ENCODE measurements at regions not wholly inside any gene's neighbourhood (a gene's known extent, or its start where the extent isn't known, plus 50 kb on each side); places are given as distances from the start of the nearest gene placed in this dataset.

DNA sequence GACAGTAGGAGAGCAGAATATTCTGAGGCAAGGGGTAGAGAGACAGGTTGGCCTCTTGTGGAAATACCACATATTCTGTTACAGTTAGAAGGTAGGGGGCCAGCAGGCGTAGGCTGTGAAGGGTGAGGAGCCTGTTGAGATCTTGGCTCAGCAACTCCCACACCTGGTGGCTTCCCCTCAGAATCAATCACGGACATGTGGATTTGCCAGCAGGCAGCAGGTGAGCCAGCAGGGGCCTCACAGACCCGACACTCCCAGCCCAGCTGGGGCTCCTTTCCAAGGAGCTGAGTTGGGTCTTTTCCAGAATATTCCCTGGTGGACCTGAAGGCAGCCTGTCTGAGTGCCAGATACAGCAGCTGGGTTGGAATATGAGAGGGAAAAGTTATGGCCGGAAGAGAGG is 150.0 kb upstream of the CRY1 start:
- peaks cover 1 to 5% of the 10 kb centered on the region in 2 experiments; a peak in 1 of 5 replicates for H3K27me3 ChIP-seq (ENCODE audit: control insufficient read depth in 1 of 2, insufficient read depth in 2 of 2, low read length in 2 of 2)
- no peaks in the 10 kb centered on the region for H4K20me1 ChIP-seq (ENCODE audit: insufficient read depth, low read length)
- intact Hi-C loops (cut with micrococcal nuclease; ENCODE audit: unreplicated experiment) (no loop called here), in situ Hi-C loops (cut with HindIII; ENCODE audit: extremely low pct_ligation_motif_present, low pct_unique_long_range_greater_than_20kb) (no loop called here)
- no peak overlapping the region for H3K4me2 ChIP-seq (ENCODE audit: low read depth, low read length)
- no TSS peak for BruUV-seq (replicated peaks)
- WGBS (ENCODE audit: low lambda C conversion rate), result 17% methylated on average over 3 of the region's 4 CpGs
- POLR2A ChIA-PET, result no interaction called here
- no peaks in the 10 kb centered on the region for H3K9me3 ChIP-seq (ENCODE audit: low read length)
- no peaks in the 10 kb centered on the region for H3K79me2 ChIP-seq (ENCODE audit: insufficient read depth, low read length)
- no peak overlapping the region for H2AFZ ChIP-seq (ENCODE audit: low read length)
- peaks cover 8% of the 10 kb centered on the region for H3K4me1 ChIP-seq (ENCODE audit: insufficient read depth, low read length)
- DNase-seq (ENCODE audit: low spot score) (no peak), ATAC-seq (no peak), FAIRE-seq (no peak)
- no peak overlapping the region for H3K27ac ChIP-seq (ENCODE audit: extremely low read length, insufficient read depth, low read length)
- TF ChIP-seq ZNF367 (CRISPR knock-in tag; IDR thresholded peaks at IDR 0.05; ENCODE audit: borderline replicate concordance), result no peak
- no peak for TF ChIP-seq ZKSCAN5 (CRISPR knock-in tag; IDR thresholded peaks at IDR 0.05)
- no peak for TF ChIP-seq ZFYVE20 (CRISPR knock-in tag; IDR thresholded peaks at IDR 0.05; ENCODE audit: borderline replicate concordance, low read depth)
- TF ChIP-seq ZNF20 (CRISPR knock-in tag; IDR thresholded peaks at IDR 0.05), result no peak
- TF ChIP-seq PPARG (CRISPR knock-in tag; conservative IDR thresholded peaks at IDR 0.05), result no peak
- no peak for TF ChIP-seq ZNF432 (CRISPR knock-in tag; IDR thresholded peaks at IDR 0.05; ENCODE audit: borderline replicate concordance)
- TF ChIP-seq, protein P1, sequence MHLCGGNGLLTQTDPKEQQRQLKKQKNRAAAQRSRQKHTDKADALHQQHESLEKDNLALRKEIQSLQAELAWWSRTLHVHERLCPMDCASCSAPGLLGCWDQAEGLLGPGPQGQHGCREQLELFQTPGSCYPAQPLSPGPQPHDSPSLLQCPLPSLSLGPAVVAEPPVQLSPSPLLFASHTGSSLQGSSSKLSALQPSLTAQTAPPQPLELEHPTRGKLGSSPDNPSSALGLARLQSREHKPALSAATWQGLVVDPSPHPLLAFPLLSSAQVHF (CRISPR knock-in tag; IDR thresholded peaks at IDR 0.05), result no peak
- no peak for TF ChIP-seq AHR (CRISPR knock-in tag; IDR thresholded peaks at IDR 0.05)
- no peak for TF ChIP-seq ARNT2 (CRISPR knock-in tag; IDR thresholded peaks at IDR 0.05; ENCODE audit: low read depth)
- no peak for TF ChIP-seq POLR2A (IDR thresholded peaks at IDR 0.05; ENCODE audit: insufficient read depth in 1 of 2, low read depth in 2 of 2, low read length in 2 of 2)
- no peak for TF ChIP-seq SP140L (CRISPR knock-in tag; IDR thresholded peaks at IDR 0.05; ENCODE audit: borderline replicate concordance)
- no peak for TF ChIP-seq HNRNPK (IDR thresholded peaks at IDR 0.05; ENCODE audit: low read depth, low read length, poor library complexity, severe bottlenecking)
- no peak for TF ChIP-seq ZNF776 (CRISPR knock-in tag; IDR thresholded peaks at IDR 0.05)
- no peak for TF ChIP-seq ATF7-NPFF (CRISPR knock-in tag; IDR thresholded peaks at IDR 0.05; ENCODE audit: low read depth)
- TF ChIP-seq ZFP41 (CRISPR knock-in tag; IDR thresholded peaks at IDR 0.05; ENCODE audit: borderline replicate concordance), result no peak
- TF ChIP-seq FOXJ3 (CRISPR knock-in tag; IDR thresholded peaks at IDR 0.05; ENCODE audit: borderline replicate concordance), result no peak
- CTCF ChIA-PET (ENCODE audit: low intra/inter-chr PET ratio, low total read pairs), result no interaction called here
- no peak overlapping the region for H3K4me3 ChIP-seq (replicated peaks in 1 of 3; ENCODE audit: insufficient read depth in 1 of 3, low read depth in 2 of 3, low read length in 3 of 3)
- no peaks in the 10 kb centered on the region for H3K36me3 ChIP-seq (replicated peaks in 1 of 2; ENCODE audit: control insufficient read depth in 1 of 2, insufficient read depth in 2 of 2, low read length in 2 of 2)
- H3K9ac ChIP-seq (ENCODE audit: insufficient read depth, low read depth, low read length), result no peak overlapping the region
